ENCODE measurements at regions not wholly inside any gene's neighbourhood (a gene's known extent, or its start where the extent isn't known, plus 50 kb on each side); places are given as distances from the start of the nearest gene placed in this dataset.
A peak's percentile ranks its signal among the peaks of the same experiment; 100 is the strongest.
"Not testable (repeated sequence)": the region's sequence is repeated elsewhere in the genome, so short reads cannot be mapped to it uniquely, and the experiment has no call there.

- no peak for DNase-seq
Observed at GRCh38 chr18:42484648-42485047, 529.6 kb downstream of the PIK3C3 start.

GRCh38 chr18:42486271-42486670, 531.2 kb downstream of the PIK3C3 start:
- DNase-seq = no peak

- DNase-seq = no peak
Observed at GRCh38 chr18:42508683-42509296, 553.8 kb downstream of the PIK3C3 start.

GRCh38 chr18:42509750-42510415, 554.8 kb downstream of the PIK3C3 start:
- no peak for DNase-seq

- no peak for DNase-seq
Observed at GRCh38 chr18:42510540-42510939, 555.5 kb downstream of the PIK3C3 start.

GRCh38 chr18:42513441-42513840, 558.4 kb downstream of the PIK3C3 start:
- peak; percentile 59 for DNase-seq

GRCh38 chr18:42514512-42514911, 559.5 kb downstream of the PIK3C3 start:
- DNase-seq = peak; percentile 71

GRCh38 chr18:42517896-42518295, 562.9 kb downstream of the PIK3C3 start:
- DNase-seq = no peak

- DNase-seq = not testable (repeated sequence)
Observed at GRCh38 chr18:42518331-42518730, 563.3 kb downstream of the PIK3C3 start.

- no peak for DNase-seq
Observed at GRCh38 chr18:42520138-42520537, 565.1 kb downstream of the PIK3C3 start.

- DNase-seq = no peak
Observed at GRCh38 chr18:42525905-42526304, 570.9 kb downstream of the PIK3C3 start.

- no peak for DNase-seq
Observed at GRCh38 chr18:42527766-42528165, 572.7 kb downstream of the PIK3C3 start.

- DNase-seq = no peak
Observed at GRCh38 chr18:42530276-42530675, 575.2 kb downstream of the PIK3C3 start.

- no peak for DNase-seq
Observed at GRCh38 chr18:42532119-42532518, 577.1 kb downstream of the PIK3C3 start.

GRCh38 chr18:42533009-42533575, 578.1 kb downstream of the PIK3C3 start:
- no peak for DNase-seq

- no peak for DNase-seq
Observed at GRCh38 chr18:42533616-42534015, 578.6 kb downstream of the PIK3C3 start.

- DNase-seq = no peak
Observed at GRCh38 chr18:42534313-42534712, 579.3 kb downstream of the PIK3C3 start.

GRCh38 chr18:42536442-42536841, 579.0 kb downstream of the RIT2 start:
- no peak for DNase-seq

GRCh38 chr18:42537291-42537690, 578.2 kb downstream of the RIT2 start:
- no peak for DNase-seq

- DNase-seq = no peak
Observed at GRCh38 chr18:42544901-42545300, 570.6 kb downstream of the RIT2 start.

GRCh38 chr18:42545825-42546224, 569.7 kb downstream of the RIT2 start:
- peak; percentile 47 for DNase-seq

- DNase-seq = no peak
Observed at GRCh38 chr18:42548493-42548892, 567.0 kb downstream of the RIT2 start.

- peak; percentile 59 for DNase-seq
Observed at GRCh38 chr18:42549596-42549995, 565.9 kb downstream of the RIT2 start.

- not testable (repeated sequence) for DNase-seq
Observed at GRCh38 chr18:42552559-42552958, 562.9 kb downstream of the RIT2 start.

All from fibroblast of skin of scalp (primary cell).